A172 (cell line): ENCODE measurements at regions not wholly inside any gene's neighbourhood (a gene's known extent, or its start where the extent isn't known, plus 50 kb on each side); places are given as distances from the start of the nearest gene placed in this dataset.
"Not testable (repeated sequence)": the region's sequence is repeated elsewhere in the genome, so short reads cannot be mapped to it uniquely, and the experiment has no call there.

Experiments used
- DNase-seq: peaks from one replicate; pipeline ENCODE4 v3.0.0-alpha.2; 2015; ENCODE audit warnings: low spot score

- no peak for DNase-seq
Observed at GRCh38 chr4:138892483-138893407, 122.8 kb upstream of the NOCT start.

GRCh38 chr4:138891631-138892031 is 124.0 kb upstream of the NOCT start:
- peak; percentile 53 for DNase-seq

GRCh38 chr4:138890891-138891570 is 124.5 kb upstream of the NOCT start:
- no peak for DNase-seq

DNA sequence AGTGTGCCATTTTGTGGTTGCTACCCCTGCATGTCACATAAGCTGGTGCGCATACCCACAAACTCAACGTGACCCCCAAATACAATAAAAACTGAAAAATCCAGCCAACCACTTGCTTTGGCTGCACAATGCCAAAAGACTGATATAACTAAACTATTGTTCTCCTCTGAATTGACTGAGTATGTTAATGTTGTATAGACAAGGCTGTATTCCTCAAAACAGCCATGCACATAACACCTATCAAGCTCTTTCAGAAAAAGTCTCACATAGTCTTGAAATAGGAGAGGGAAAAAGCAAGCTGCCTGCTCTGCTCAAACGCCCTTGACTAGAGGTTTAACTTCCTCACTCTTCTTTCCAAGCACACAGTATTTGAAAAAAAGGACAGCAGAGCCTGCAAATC is 126.4 kb upstream of the NOCT start:
- DNase-seq, result no peak

- no peak for DNase-seq
Observed at GRCh38 chr4:138887741-138888140, 127.8 kb upstream of the NOCT start.

DNA sequence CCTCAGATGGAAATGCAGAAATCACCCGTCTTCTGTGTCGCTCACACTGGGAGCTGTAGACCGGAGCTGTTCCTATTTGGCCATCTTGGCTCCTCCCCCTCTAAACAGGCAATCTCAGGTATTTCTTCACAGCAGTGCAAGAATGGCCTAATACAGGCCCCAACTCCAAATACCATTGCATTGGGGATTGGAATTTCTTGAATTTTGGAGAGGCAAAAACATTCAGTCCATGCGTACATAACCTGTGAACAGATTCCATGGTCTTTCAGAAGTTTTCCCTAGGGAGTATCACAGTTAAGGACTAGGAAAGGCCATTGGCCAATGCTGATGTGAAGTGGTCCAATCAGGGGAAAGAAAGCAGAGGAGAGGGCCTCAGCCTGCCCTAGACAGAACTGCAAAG is 128.2 kb upstream of the NOCT start:
- DNase-seq, result no peak

DNA sequence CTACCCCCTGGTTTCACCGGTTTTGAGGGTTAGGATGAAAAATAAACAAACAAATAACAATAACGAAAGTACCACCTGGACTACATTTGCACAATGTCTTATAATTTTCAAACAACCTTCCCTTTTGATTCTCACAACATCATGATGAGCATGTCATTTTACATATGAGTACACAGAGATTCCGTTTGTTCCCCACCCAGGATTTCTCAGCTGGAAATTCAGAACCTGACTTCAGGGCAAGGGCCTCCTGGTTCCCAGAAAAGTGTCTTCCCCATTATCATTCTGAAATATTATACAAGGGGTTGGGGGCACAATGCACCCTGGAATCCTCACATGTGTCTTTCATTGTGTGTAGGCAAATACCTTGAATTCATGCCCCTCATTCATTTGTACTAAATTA is 135.8 kb upstream of the NOCT start:
- no peak for DNase-seq

DNA sequence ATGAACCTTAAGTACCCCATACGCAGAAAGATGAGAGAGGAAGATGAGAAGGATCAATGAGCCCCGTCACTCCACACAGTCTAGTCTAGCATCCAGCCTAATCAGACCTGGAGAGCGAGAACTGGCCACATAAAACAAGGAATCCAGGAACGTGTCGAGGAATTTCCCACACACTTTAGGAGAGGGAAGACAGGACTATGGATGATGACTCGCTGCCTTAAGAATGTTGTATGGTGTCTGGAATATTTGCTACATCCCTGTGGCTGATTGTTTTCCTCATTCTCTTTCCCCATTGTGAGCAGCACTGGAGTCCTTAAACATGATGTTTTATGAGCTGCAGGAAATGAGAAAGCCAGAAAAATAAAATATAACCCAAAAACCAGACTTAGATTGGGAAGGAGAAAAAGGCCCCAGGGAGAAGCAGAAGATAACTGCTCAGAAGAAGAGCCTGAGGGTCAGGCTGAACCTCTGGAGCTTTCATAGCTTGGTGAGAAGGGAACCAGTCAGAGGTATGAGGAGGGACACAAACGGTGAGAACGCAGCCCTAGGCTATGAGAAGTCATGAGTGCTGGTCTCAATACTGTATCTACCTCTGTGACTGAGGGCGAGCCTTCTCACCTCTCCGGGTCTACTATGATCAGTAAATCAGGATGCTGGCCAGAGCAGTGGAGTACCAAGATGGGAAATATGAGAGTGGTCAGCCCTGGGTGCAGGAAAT is 139.5 kb upstream of the NOCT start:
- DNase-seq, result peak; percentile 91

DNA sequence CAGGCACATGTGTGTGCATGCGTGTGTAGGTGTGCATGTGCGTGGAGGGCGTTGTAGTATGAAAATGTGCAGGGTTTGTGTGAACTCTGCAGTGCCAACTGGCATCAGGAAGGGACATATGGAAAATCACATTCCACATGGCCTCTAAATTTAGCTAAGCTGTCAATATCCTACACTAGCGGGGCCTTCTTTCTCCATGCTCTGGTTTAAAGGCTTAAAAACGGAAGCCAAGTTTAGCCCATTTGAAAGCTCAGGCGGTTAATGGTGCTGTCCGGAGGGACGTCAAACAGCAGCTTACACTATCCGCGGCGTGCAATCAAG is 144.1 kb upstream of the NOCT start:
- DNase-seq, result no peak

DNA sequence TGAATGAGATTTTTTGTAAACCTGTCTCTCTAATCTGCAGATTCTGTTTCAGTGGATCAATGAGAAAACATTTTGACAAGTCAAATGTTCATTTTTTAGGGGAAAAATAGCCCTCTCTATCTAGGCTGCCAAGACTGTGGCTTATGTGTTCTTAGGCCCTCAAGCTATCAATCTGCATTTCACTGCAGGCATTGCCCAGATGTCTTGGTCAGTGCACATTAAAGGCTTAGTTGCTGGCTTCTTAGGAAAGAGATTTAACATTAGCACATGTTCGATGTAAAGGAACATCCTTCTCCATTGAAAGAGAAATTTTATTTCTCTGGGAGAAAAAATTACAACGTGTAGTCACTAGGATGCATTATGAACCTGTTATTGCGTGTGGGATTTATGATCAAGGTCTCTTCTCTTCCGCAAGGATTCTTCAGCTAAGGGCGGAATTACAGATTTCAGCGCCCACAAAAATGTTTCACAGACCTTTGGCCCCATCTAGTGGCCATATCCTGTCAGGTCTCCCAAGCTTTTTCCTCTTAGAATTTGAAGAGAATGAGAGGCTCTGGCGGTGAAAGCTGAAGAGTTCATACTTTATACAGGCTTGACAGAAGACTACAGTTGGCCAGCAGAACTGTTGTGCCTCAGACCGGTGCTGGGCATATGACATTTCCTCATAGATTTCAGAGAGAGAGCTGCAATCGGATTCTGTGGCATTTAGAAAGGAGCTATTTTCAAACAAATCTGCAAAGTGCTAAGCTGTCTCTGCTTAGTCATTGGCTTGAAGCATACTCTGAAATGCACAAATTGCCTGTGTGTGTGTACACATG is 144.6 kb upstream of the NOCT start:
- DNase-seq, result peak; percentile 76

GRCh38 chr4:138869631-138870030 is 145.9 kb upstream of the NOCT start:
- DNase-seq, result no peak

GRCh38 chr4:138869165-138869564 is 146.4 kb upstream of the NOCT start:
- no peak for DNase-seq

DNA sequence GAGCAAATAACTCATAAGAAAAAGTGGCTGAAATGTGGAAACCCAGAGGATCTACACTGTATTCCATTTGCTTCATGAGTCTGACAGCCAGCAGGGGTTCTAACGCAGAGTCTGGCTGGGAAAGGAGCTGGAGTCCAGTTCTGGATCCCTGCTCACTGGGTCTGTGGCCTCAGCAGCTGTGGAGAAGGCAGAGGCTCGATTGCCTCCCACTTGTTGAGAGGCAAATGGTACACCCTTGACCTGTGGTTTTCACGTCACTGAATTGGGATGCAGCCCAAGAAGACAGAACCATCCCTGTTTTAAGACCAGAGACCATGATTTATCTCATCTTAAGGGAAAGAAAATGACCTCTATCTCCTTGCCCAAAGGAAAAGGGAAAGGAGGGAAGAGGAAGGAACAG is 147.0 kb upstream of the NOCT start:
- DNase-seq, result no peak

- DNase-seq, result no peak
Observed at GRCh38 chr4:138867404-138867803, 148.2 kb upstream of the NOCT start.

DNA sequence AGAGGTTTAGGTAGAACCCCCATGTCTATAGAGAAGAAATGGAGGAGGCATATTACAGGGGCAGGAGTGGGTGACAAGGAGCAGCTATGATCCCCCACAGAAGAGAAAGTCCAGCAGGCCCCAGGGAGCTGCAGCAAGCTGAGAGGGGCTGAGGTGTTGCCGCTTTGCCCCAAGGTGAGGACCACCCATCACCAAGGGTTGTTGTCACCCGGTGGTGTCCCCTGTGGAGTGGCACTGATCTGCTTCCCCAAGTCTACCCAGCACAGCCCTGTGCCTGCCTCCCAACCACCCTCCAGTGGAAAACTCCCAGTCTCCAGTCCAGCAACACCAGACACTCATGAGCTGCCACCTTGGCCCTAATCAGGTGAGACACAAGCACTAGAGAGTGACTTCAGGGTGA is 149.3 kb upstream of the NOCT start:
- DNase-seq, result no peak

DNA sequence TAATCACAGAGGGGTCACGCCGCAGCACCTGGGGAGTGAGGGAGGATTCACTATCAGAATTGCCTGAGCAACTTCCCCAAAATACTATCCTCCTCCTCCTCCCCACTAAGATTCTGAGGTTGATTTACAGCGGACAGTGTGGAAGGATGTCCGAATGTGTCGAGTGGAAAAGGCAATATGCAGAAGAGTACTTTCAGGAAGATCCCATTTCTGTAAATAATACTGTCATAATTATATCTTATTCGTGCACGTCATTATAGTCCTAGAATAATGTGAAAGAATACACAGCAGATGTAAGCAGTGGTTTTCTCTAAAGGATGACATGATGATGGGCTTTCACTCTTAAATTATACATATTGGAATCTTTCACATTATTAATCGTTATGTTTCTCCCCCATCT is 149.8 kb upstream of the NOCT start:
- DNase-seq, result no peak

DNA sequence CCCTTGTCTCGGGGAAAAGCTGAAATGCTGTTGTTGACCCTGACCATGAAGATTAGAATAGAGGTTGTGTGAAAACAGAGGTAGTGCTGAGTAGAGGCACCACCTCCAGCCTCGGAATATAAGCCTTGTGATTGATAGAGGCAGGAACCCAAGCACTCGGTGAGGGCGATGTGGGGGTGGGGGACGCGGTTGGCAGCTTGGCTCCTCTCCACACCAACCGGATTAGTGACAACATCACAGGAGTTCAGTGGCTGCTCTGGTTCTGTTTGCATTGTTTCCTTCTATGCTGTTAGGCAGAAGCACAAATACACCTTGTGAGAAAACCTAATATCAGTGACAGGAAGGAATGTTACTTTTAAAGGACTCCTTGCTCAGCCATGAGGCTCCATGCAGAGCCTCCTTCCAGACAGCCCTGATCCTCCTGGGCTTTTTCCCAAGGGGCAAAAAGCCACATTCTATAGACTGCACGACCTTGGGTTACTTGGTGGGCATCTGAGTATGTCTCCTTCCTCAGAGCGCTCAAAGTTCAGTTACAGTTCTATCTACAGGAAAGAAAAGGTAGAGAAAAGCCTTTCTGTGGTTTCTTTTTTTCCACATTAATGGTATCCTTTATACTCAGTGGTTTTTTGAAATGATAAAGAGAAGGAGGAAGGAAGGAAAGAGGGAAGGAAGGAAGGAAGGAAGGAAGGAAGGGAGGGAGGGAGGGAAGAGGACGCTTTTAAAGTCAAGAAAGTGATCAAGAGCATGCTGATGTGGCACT is 150.4 kb upstream of the NOCT start:
- no peak for DNase-seq

DNA sequence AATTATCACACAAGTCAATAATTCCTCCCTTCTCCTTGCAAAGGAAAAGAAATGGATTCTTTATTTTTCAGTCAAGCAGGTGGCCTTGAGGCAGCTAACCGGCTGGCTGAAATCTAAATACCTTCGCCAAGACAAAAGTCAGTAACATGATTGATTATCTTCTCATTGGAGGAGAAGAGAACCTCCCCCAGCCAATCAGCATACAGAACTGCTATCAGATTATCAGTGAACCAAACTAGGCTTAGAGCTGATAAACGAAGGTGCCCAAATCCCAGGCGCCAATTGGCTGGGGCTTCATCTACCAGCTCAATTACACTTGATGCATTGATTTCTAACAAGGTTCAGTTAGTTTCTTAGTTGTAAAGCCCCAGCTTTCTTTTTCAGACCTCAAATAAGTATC is 152.4 kb upstream of the NOCT start:
- DNase-seq, result no peak

DNA sequence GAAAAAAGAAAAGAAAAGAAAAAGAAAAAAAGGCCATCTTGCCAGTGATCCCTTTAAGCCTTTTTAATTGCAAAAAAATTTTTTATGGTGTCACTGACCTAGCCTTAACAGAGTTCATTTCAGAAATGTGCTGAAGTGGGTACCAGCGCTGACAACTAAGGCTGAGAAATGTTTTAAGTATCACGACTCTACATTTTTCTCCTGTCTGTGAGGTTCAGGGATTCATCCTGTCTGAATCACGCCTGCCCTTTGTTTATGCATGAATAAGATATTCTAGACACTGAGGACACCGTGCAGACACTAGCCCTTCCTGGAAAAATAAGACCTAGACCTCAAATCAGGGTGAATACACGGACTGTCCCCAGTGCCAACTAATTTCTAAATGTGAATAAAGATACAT is 154.4 kb upstream of the NOCT start:
- DNase-seq, result no peak

- DNase-seq, result not testable (repeated sequence)
Observed at GRCh38 chr4:138860357-138860756, 155.2 kb upstream of the NOCT start.

- DNase-seq, result peak; percentile 16
Observed at GRCh38 chr4:138859254-138859653, 156.3 kb upstream of the NOCT start.
